Ishikawa (cell line): ENCODE measurements at regions not wholly inside any gene's neighbourhood (a gene's known extent, or its start where the extent isn't known, plus 50 kb on each side); places are given as distances from the start of the nearest gene placed in this dataset.

ENCODE experiments used
- CEBPB ChIP-seq: IDR thresholded peaks from 2 replicates; pipeline ENCODE4 v1.6.1; 2012
- CREB1 ChIP-seq: IDR thresholded peaks from 2 replicates; pipeline ENCODE4 v1.6.1; 2012; ENCODE audit warnings: low read depth
- EGR1 ChIP-seq: IDR thresholded peaks from 2 replicates; pipeline ENCODE4 v1.6.1; 2012
- EP300 ChIP-seq: IDR thresholded peaks from 2 replicates; pipeline ENCODE4 v1.6.1; 2012; ENCODE audit warnings: borderline replicate concordance
- FOXM1 ChIP-seq: IDR thresholded peaks from 2 replicates; pipeline ENCODE4 v1.6.1; 2012; ENCODE audit warnings: low read depth, borderline replicate concordance
- MAX ChIP-seq: IDR thresholded peaks from 2 replicates; pipeline ENCODE4 v1.6.1; 2012
- NFIC ChIP-seq: IDR thresholded peaks from 2 replicates; pipeline ENCODE4 v1.6.1; 2012
- RAD21 ChIP-seq: IDR thresholded peaks from 2 replicates; pipeline ENCODE4 v1.6.1; 2012; ENCODE audit warnings: low read depth
- TAF1 ChIP-seq: IDR thresholded peaks from 2 replicates; pipeline ENCODE4 v1.6.1; 2012; ENCODE audit warnings: low read depth, mild to moderate bottlenecking
- TCF12 ChIP-seq: IDR thresholded peaks from 2 replicates; pipeline ENCODE4 v1.6.1; 2012; ENCODE audit warnings: low read depth
- TEAD4 ChIP-seq: IDR thresholded peaks from 2 replicates; pipeline ENCODE4 v1.6.1; 2012
- YY1 ChIP-seq: IDR thresholded peaks from 2 replicates; pipeline ENCODE4 v1.6.1; 2012; ENCODE audit warnings: low read depth
- ZBTB7A ChIP-seq: IDR thresholded peaks from 2 replicates; pipeline ENCODE4 v1.6.1; 2012; ENCODE audit warnings: low read depth
- TF ChIP-seq, protein P1 (sequence below): IDR thresholded peaks from 2 replicates; pipeline ENCODE4 v1.6.1; 2012
- TF ChIP-seq, protein P2 (sequence below): IDR thresholded peaks from 2 replicates; pipeline ENCODE4 v1.6.1; 2012; ENCODE audit warnings: low read depth, mild to moderate bottlenecking

DNA sequence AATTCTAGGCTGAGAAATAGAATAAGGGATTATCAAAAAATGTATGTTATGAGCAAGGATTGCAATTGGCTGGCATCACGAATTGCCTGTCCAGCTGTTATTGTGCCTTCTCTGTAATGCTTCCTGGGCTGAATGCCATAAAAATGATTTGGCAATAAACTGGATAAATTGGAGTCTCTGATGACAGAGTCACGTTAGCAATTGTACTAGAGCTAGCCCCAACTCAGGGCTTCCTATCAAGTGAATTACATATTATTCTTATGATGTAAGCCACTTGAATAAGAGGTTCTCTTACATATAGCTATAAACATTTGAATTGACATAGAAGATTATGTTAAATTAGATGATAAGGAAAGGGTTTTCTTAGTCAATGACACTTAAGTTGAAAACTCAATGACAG is 607.5 kb upstream of the REG3G start:
- TF ChIP-seq CEBPB (peak; percentile 84), FOXM1 (no peak), NFIC (peak; percentile 62; the same call in 1 of the 2 replicates)

- no peak for TF ChIP-seq YY1
- TF ChIP-seq TAF1: no peak
These were observed 605.4 kb upstream of the REG3G start for GRCh38 chr2:78420132-78420531.

GRCh38 chr2:78423631-78424030 is 601.9 kb upstream of the REG3G start:
- TF ChIP-seq EGR1 (no peak), FOXM1 (no peak), TEAD4 (no peak), ZBTB7A (no peak), CREB1 (no peak), RAD21 (no peak), CEBPB (no peak)
- TF ChIP-seq, protein P1, sequence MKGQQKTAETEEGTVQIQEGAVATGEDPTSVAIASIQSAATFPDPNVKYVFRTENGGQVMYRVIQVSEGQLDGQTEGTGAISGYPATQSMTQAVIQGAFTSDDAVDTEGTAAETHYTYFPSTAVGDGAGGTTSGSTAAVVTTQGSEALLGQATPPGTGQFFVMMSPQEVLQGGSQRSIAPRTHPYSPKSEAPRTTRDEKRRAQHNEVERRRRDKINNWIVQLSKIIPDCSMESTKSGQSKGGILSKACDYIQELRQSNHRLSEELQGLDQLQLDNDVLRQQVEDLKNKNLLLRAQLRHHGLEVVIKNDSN: no peak
- TF ChIP-seq, protein P2, sequence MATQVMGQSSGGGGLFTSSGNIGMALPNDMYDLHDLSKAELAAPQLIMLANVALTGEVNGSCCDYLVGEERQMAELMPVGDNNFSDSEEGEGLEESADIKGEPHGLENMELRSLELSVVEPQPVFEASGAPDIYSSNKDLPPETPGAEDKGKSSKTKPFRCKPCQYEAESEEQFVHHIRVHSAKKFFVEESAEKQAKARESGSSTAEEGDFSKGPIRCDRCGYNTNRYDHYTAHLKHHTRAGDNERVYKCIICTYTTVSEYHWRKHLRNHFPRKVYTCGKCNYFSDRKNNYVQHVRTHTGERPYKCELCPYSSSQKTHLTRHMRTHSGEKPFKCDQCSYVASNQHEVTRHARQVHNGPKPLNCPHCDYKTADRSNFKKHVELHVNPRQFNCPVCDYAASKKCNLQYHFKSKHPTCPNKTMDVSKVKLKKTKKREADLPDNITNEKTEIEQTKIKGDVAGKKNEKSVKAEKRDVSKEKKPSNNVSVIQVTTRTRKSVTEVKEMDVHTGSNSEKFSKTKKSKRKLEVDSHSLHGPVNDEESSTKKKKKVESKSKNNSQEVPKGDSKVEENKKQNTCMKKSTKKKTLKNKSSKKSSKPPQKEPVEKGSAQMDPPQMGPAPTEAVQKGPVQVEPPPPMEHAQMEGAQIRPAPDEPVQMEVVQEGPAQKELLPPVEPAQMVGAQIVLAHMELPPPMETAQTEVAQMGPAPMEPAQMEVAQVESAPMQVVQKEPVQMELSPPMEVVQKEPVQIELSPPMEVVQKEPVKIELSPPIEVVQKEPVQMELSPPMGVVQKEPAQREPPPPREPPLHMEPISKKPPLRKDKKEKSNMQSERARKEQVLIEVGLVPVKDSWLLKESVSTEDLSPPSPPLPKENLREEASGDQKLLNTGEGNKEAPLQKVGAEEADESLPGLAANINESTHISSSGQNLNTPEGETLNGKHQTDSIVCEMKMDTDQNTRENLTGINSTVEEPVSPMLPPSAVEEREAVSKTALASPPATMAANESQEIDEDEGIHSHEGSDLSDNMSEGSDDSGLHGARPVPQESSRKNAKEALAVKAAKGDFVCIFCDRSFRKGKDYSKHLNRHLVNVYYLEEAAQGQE: no peak

DNA sequence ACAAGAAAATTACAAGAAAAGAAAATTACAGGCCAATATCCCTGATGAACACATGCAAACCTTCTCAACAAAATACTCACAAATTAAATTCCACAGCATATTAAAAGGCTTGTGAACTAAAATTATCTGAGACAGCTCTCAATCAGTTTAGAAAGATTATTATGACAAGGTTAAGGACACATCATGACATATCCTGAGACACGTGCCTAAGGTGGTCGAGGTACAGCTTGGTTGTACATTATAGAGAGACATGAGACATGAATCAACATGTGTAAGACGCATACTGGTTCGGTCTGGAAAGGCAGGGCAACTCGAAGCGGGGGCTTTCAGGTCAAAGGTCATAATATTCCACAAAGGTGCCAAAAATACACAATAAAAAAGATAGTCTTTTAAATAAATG is 598.3 kb upstream of the REG3G start:
- TF ChIP-seq, protein P2: no peak
- no peak for TF ChIP-seq EGR1

DNA sequence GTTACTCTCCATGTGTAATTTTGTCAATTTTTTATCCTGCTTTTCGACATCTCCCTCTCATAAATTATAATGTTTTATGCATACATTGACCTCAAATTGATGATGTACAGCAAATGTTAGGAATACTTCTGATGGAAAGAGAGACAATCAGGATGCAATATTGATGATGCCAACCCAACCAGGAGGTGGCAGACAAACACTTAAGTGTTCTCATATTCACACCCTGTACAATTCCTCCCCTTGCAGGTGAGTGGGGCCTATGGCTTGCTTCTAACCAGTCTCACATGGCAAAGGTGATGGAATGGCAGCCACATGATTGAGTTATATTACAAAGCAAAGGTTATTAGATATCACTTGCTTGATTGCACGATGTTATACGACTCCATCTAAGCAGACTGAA is 594.3 kb upstream of the REG3G start:
- TF ChIP-seq MAX (no peak), RAD21 (peak; percentile 60)

DNA sequence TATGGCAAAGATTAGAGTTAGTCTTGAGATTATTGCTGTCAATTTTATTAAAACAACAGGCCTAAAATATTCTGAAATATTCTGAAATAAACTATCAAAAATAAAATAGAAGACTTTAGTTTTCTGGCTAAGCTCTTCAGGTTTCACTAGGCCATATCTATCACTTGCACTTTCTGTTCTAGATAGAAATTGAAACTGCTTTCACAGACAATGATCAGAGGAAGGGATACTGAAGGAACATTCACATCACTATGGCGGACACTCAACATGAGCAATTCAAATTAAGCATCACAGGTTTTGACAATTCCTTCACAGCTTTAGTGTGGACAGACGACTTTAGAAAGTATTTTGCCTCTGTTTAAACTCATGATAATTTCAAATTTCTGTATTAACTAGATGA is 586.4 kb upstream of the REG3G start:
- TF ChIP-seq, protein P2: no peak
- TF ChIP-seq ZBTB7A (no peak), TCF12 (no peak), CREB1 (no peak), YY1 (no peak), NFIC (no peak), MAX (no peak), CEBPB (no peak), FOXM1 (no peak), EGR1 (no peak), RAD21 (no peak), EP300 (no peak), TEAD4 (no peak), TAF1 (no peak)
- TF ChIP-seq, protein P1: no peak
